ENCODE measurements at regions not wholly inside any gene's neighbourhood (a gene's known extent, or its start where the extent isn't known, plus 50 kb on each side); places are given as distances from the start of the nearest gene placed in this dataset.

- TF ChIP-seq, protein P1, sequence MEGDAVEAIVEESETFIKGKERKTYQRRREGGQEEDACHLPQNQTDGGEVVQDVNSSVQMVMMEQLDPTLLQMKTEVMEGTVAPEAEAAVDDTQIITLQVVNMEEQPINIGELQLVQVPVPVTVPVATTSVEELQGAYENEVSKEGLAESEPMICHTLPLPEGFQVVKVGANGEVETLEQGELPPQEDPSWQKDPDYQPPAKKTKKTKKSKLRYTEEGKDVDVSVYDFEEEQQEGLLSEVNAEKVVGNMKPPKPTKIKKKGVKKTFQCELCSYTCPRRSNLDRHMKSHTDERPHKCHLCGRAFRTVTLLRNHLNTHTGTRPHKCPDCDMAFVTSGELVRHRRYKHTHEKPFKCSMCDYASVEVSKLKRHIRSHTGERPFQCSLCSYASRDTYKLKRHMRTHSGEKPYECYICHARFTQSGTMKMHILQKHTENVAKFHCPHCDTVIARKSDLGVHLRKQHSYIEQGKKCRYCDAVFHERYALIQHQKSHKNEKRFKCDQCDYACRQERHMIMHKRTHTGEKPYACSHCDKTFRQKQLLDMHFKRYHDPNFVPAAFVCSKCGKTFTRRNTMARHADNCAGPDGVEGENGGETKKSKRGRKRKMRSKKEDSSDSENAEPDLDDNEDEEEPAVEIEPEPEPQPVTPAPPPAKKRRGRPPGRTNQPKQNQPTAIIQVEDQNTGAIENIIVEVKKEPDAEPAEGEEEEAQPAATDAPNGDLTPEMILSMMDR (IDR thresholded peaks at IDR 0.05; ENCODE audit: borderline replicate concordance, insufficient read depth, low read depth, low read length): no peak
- no peak overlapping the region for H3K4me3 ChIP-seq (ENCODE audit: low read depth, low read length)
Observed at GRCh38 chr12:115362339-115362976, 678.5 kb upstream of the TBX3 start.

- H3K4me3 ChIP-seq (ENCODE audit: low read depth, low read length): no peak overlapping the region
- TF ChIP-seq, protein P1 (IDR thresholded peaks at IDR 0.05; ENCODE audit: borderline replicate concordance, insufficient read depth, low read depth, low read length): no peak
Observed at GRCh38 chr12:115357681-115358080, 673.7 kb upstream of the TBX3 start.

GRCh38 chr12:115355301-115355700 lies 671.3 kb upstream of the TBX3 start:
- TF ChIP-seq, protein P1 (IDR thresholded peaks at IDR 0.05; ENCODE audit: borderline replicate concordance, insufficient read depth, low read depth, low read length): no peak
- H3K4me3 ChIP-seq (ENCODE audit: low read depth, low read length): no peak overlapping the region

DNA sequence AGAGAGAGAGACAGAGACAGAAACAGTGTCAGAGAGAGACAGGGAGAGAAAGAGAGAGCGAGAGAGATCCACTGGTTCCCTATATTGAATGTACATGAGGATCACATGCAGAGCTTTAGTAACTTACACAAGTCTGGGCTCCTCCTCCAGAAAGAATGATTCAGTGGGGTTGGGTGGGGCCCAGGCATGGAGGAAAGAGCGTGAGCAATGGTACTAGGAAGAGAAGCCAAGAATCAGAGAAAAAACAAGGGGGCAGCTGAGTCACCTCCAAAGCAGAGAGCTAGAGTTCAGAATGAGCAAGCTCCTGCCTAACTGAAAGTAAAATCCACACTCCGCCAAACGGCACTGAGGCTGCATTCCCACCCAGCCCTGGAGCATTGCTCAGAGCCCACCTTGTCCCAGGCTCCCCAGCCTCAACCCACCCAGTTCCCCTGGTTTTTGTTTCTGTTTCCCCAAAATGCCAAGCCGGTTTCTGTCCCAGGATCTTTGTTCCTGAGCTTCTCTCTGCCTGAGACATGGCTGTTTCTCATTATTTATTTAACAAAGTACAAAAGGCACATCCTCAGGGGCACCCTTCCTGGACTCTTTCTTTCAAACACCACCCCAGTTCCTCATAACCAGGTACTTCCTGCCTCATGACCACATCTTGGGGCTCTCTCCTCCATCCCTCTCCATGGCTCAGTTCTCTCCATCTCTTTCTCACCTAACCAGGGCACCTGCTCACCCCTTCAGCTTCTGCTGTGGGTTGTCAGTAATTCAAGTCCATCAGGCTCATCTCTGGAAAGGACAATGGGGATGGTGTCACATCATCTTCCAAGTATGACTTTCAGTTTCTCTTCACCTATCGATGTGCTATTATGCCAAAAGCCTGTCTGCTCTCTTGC lies 670.3 kb upstream of the TBX3 start:
- TF ChIP-seq, protein P1 (IDR thresholded peaks at IDR 0.05; ENCODE audit: borderline replicate concordance, insufficient read depth, low read depth, low read length): no peak

DNA sequence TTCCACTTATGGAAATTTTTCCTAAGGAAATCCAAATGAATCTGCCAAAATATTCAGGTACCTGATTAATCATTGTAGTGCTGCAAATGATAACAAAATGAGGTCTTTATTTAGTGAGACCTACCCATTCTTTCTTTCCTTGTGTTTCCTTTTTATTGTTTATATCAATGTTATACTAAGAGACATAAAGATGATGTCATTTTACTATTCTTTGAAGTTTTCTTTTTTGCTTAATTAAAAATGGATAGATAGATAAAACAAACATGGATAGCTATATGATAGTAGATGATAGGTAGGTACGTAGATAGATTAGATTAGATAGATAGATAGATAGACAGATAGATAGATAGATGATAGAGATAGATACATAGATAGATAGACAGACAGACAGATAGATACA lies 669.5 kb upstream of the TBX3 start:
- H3K4me3 ChIP-seq (ENCODE audit: low read depth, low read length): no peak overlapping the region
- TF ChIP-seq, protein P1 (IDR thresholded peaks at IDR 0.05; ENCODE audit: borderline replicate concordance, insufficient read depth, low read depth, low read length): no peak

More for the DNA sequence above, 670.3 kb upstream of the TBX3 start:
- no peak overlapping the region for H3K4me3 ChIP-seq (ENCODE audit: low read depth, low read length)

DNA sequence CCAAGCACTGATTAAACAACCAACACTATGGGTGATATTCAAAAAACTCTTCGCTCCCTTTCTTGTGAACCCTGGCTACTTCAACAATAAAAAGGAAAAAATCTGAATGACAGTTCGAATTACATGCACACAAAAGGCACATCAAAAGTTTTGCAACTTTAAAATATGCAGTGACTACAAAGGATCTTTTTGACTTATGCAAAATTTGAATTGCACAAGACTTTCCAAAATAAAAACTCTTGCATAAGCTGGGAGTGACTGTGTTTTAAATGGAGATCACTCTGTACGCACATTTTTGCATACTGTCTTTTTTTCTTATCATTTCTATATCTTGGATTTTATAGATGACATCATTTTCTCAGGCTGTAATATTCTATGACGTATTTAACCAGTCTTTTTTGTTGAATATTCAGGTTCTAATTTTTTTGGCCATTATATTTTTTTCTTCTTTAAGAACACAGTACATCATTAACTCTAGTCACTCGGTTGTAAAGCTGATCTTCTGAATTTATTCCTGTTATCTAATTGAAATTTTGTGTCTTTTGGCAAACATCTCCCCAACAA lies 667.6 kb upstream of the TBX3 start:
- TF ChIP-seq, protein P1 (IDR thresholded peaks at IDR 0.05; ENCODE audit: borderline replicate concordance, insufficient read depth, low read depth, low read length): no peak
- H3K4me3 ChIP-seq (ENCODE audit: low read depth, low read length): no peak overlapping the region

Data from GM12875 (cell line).